ENCODE measurements at regions not wholly inside any gene's neighbourhood (a gene's known extent, or its start where the extent isn't known, plus 50 kb on each side); places are given as distances from the start of the nearest gene placed in this dataset.

DNA sequence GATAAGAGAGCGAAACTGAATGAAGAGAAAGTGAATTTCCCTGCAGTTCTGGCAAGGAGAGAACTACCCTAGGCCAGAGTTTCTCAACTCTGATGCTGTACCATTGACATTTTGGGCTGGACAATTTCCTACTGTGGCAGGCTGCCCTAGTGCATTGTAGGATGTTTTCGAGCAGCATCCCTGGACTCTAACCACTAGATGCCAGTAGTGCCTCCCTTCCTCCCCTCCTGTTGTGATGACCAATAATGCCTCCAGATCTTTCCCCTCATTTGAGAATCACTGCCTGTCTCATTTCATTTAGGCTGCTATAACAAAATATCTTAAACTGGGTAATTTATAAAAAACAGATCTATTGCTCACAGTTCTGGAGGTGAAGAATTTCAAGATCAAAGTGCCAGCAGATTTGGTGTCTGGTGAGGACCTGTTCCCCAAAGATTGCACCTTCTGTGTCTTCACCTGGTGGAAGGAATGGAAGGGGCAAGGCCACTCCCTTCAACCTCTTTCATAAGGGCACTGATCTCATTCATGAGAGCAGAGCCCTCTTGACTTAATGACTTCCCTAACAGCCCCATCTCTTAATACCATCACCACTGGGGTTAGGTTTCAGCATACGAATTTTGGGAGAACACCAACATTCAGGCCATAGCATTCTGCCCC is 188.9 kb upstream of the MEIS2 start (continued):
- TF ChIP-seq ZBTB33 (IDR thresholded peaks at IDR 0.05) (no peak), RXRA (IDR thresholded peaks at IDR 0.05) (peak in 1 of 2 donors; percentile 30), EGR1 (IDR thresholded peaks at IDR 0.05; ENCODE audit: low read depth in 2 of 2) (no peak), GABPA (IDR thresholded peaks at IDR 0.05 in 1 of 2, conservative IDR thresholded peaks at IDR 0.05 in 1 of 2) (no peak), HNF4A (conservative IDR thresholded peaks at IDR 0.05) (peak; percentile 62)
- TF ChIP-seq, protein P1, sequence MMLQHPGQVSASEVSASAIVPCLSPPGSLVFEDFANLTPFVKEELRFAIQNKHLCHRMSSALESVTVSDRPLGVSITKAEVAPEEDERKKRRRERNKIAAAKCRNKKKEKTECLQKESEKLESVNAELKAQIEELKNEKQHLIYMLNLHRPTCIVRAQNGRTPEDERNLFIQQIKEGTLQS (IDR thresholded peaks at IDR 0.05), result no peak

DNA sequence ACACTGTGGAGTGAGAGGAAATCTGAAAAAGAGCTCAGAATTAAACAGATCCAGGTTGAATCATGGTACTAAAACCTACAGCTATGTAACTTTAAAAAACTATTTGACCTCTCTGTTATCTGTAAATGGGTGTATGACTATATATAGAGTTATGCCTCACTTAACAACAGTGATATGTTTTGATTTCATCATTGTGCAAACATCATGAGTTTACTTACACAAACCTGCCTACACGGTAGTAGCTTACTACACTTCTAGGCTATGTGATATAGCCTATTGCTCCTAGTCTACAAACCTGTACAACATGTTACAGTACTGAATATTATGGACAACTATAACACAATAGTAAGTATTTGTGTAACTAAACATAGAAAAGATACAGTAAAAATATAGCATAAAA is 191.6 kb upstream of the MEIS2 start:
- Histone ChIP-seq H3K27me3 (ENCODE audit: control insufficient read depth in 4 of 4, insufficient read depth in 4 of 4, low read length in 3 of 4) (no peaks in the 10 kb centered on the region), H3K27ac (ENCODE audit: low read depth in 1 of 2, low read length in 2 of 2) (no peak overlapping the region), H3K4me3 (ENCODE audit: low read depth in 1 of 3, low read length in 3 of 3) (no peak overlapping the region), H3K9ac (ENCODE audit: low read depth in 1 of 2, low read length in 2 of 2) (no peak overlapping the region), H3K4me1 (ENCODE audit: control insufficient read depth in 4 of 4, insufficient read depth in 4 of 4, low read length in 3 of 4) (no peaks in the 10 kb centered on the region), H3K9me3 (ENCODE audit: control insufficient read depth in 4 of 4, low read length in 3 of 4) (no peaks in the 10 kb centered on the region), H3K36me3 (ENCODE audit: control insufficient read depth in 4 of 4, insufficient read depth in 3 of 4, low read depth in 1 of 4, low read length in 3 of 4) (no peaks in the 10 kb centered on the region)
- 39% methylated on average over 1 of the region's 1 CpG for WGBS
- TF ChIP-seq RXRA (IDR thresholded peaks at IDR 0.05), result no peak
- TF ChIP-seq RAD21 (IDR thresholded peaks at IDR 0.05), result no peak
- TF ChIP-seq, protein P2, sequence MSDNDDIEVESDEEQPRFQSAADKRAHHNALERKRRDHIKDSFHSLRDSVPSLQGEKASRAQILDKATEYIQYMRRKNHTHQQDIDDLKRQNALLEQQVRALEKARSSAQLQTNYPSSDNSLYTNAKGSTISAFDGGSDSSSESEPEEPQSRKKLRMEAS (IDR thresholded peaks at IDR 0.05), result no peak
- TF ChIP-seq TAF1 (conservative IDR thresholded peaks at IDR 0.05), result no peak
- no peak for TF ChIP-seq YY1 (IDR thresholded peaks at IDR 0.05)
- no peak for DNase-seq (ENCODE audit: low spot score)

GRCh38 chr15:37298271-37298670 is 197.9 kb upstream of the MEIS2 start:
- TF ChIP-seq, protein P2 (IDR thresholded peaks at IDR 0.05), result no peak
- TF ChIP-seq FOXA1 (IDR thresholded peaks at IDR 0.05) (no peak), YY1 (IDR thresholded peaks at IDR 0.05) (no peak), HNF4G (IDR thresholded peaks at IDR 0.05) (no peak), HNF4A (conservative IDR thresholded peaks at IDR 0.05) (peak; percentile 61 to 80), RXRA (IDR thresholded peaks at IDR 0.05) (peak in 1 of 2 donors; percentile 6), FOXA2 (IDR thresholded peaks at IDR 0.05) (no peak), SP1 (IDR thresholded peaks at IDR 0.05) (no peak)
- TF ChIP-seq, protein P3, sequence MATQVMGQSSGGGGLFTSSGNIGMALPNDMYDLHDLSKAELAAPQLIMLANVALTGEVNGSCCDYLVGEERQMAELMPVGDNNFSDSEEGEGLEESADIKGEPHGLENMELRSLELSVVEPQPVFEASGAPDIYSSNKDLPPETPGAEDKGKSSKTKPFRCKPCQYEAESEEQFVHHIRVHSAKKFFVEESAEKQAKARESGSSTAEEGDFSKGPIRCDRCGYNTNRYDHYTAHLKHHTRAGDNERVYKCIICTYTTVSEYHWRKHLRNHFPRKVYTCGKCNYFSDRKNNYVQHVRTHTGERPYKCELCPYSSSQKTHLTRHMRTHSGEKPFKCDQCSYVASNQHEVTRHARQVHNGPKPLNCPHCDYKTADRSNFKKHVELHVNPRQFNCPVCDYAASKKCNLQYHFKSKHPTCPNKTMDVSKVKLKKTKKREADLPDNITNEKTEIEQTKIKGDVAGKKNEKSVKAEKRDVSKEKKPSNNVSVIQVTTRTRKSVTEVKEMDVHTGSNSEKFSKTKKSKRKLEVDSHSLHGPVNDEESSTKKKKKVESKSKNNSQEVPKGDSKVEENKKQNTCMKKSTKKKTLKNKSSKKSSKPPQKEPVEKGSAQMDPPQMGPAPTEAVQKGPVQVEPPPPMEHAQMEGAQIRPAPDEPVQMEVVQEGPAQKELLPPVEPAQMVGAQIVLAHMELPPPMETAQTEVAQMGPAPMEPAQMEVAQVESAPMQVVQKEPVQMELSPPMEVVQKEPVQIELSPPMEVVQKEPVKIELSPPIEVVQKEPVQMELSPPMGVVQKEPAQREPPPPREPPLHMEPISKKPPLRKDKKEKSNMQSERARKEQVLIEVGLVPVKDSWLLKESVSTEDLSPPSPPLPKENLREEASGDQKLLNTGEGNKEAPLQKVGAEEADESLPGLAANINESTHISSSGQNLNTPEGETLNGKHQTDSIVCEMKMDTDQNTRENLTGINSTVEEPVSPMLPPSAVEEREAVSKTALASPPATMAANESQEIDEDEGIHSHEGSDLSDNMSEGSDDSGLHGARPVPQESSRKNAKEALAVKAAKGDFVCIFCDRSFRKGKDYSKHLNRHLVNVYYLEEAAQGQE (IDR thresholded peaks at IDR 0.05), result no peak
- H3K9me3 ChIP-seq (ENCODE audit: control insufficient read depth in 4 of 4, low read length in 3 of 4), result no peaks in the 10 kb centered on the region
- WGBS, result 18% methylated on average over 1 of the region's 1 CpG
- no peak overlapping the region for H3K9ac ChIP-seq (ENCODE audit: low read depth in 1 of 2, low read length in 2 of 2)
- H3K27ac ChIP-seq (ENCODE audit: low read depth in 1 of 2, low read length in 2 of 2), result no peak overlapping the region
- H3K27me3 ChIP-seq (ENCODE audit: control insufficient read depth in 4 of 4, insufficient read depth in 4 of 4, low read length in 3 of 4), result no peaks in the 10 kb centered on the region
- H3K4me1 ChIP-seq (ENCODE audit: control insufficient read depth in 4 of 4, insufficient read depth in 4 of 4, low read length in 3 of 4), result no peaks in the 10 kb centered on the region
- no peak for DNase-seq (ENCODE audit: low spot score)
- no peak overlapping the region for H3K4me3 ChIP-seq (ENCODE audit: low read depth in 1 of 3, low read length in 3 of 3)
- no peaks in the 10 kb centered on the region for H3K36me3 ChIP-seq (ENCODE audit: control insufficient read depth in 4 of 4, insufficient read depth in 3 of 4, low read depth in 1 of 4, low read length in 3 of 4)

All from liver (tissue), 7 donors.